ENCODE measurements at regions not wholly inside any gene's neighbourhood (a gene's known extent, or its start where the extent isn't known, plus 50 kb on each side); places are given as distances from the start of the nearest gene placed in this dataset.
"Not testable (repeated sequence)": the region's sequence is repeated elsewhere in the genome, so short reads cannot be mapped to it uniquely, and the experiment has no call there.

- CTCF ChIA-PET, result interaction anchor here (1.4 kb wide), 1 partner anchor 10 kb away, joined by 3 read pairs; no protein-coding TSS in a partner anchor
- POLR2A ChIA-PET, result no interaction called here
Measured at GRCh38 chr13:69287050-69287698, 820.5 kb upstream of the ATXN8OS start.

DNA sequence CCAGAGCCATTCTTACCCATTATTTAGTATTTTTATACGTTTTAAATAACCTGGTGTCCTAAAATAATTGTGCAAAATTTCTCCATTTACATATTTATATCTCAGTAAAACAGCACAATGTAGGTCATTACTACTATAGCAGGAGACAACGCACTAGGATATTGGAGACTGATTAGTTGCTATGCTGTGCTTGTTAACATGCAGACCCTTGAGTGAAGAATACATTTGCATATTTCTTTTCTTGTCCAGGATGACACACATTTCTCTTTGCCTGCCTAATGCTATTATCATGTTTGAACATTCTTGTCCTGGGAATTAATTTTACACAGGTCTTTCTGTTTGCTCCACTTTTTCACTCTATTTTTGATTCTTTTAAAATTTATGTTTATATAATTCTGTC, 823.8 kb upstream of the ATXN8OS start:
- CTCF ChIA-PET, result no interaction called here
- POLR2A ChIA-PET, result no interaction called here

DNA sequence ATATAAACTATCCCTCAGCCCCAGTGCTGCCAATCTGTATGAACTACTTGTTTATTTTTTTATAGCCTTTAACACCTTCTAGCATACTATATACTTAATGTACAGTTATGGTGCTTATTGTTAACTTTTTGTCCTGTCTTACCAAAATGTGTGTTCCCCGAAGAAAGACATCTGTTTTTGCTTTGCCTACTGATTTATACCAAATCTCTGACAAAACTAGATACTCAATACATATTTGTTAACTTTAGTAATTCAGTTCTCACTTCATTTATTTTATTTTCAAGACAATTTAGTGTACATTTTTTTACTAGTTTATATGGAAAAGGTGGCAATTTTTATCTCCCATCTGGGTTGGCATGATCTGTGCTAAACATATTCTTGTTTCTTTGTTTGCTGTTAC, 824.3 kb upstream of the ATXN8OS start:
- POLR2A ChIA-PET, result no interaction called here
- CTCF ChIA-PET, result no interaction called here

- POLR2A ChIA-PET, result no interaction called here
Measured at GRCh38 chr13:69280399-69280798, 827.2 kb upstream of the ATXN8OS start.

DNA sequence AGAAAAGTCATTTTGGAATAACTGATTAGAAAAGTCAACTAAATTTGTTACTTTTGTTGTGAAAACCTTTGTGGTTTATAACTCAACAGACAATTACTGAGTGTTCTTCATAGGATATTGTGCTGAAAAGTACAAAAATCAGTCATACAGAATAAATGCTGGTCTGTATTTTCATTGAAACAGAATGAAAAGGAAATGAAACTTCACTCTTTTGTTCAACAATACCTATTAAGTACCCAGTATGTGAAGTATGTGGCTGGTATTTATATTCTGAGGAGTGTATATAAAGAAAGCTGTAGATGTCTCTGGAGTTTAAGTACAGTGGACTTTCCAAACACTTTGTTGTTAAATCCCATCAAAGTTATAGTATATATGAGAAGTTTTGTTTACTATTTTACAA, 828.4 kb upstream of the ATXN8OS start:
- ChIA-PET POLR2A (no interaction called here), CTCF (no interaction called here)

More at GRCh38 chr13:69280399-69280798, 827.2 kb upstream of the ATXN8OS start:
- CTCF ChIA-PET, result no interaction called here

DNA sequence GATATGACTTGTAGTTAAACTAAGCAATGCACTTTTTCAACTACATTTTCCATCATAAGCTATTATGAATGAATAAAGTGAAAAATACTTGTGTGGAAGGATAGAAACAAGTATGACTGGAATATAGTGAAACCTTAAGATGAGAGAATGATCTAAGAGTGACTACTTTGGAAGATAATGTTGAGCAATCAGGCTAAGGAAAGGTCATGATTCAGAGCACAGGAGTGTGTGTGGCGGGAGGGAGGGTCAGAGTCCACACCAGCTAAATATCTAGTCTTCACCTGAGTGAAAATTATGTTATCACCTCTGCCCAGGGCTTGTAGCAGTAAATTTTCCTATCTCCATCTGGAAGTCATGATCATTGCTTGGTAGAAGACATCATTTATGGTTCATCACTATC, 833.4 kb upstream of the ATXN8OS start:
- CTCF ChIA-PET, result no interaction called here
- POLR2A ChIA-PET, result no interaction called here

- POLR2A ChIA-PET, result no interaction called here
- CTCF ChIA-PET, result no interaction called here
Measured at GRCh38 chr13:69264362-69265334, 843.0 kb upstream of the ATXN8OS start.

DNA sequence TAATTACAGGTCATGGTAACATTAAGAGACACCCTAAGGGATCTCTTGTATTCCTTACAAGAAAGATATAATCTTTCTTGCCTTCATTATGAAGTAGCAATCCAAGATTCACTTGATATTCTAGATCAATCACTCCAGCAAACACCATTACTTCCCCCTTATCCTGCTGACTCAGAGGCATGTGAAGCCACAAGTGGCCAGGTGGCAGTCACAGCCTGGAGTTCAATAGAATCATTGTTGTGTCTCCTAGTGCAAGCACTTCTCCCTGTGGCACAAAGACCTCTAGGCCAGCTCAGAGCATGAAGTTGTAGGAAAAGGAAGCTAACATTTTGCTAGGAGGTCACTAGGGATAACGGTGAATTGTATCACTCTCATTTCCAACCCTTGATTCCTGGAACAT, 864.3 kb upstream of the ATXN8OS start:
- CTCF ChIA-PET, result no interaction called here
- POLR2A ChIA-PET, result no interaction called here

DNA sequence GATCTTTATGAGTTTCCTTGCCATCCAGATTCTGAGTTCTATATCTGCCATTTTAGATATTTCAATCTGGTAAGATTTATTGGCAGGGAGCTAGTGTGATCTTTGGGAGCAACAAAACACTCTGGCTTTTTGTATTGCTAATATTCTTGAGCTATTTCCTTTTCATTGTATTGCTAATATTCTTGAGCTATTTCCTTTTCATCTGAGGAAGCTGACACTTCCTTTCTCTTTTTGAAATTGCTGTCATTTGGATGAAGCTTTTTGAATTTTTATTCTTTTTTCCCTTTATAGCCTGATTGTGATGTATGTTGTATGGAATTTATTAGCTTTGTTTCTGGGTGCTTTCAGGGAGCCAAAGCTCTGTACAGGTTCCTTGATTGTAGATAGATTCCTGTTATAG, 873.5 kb upstream of the ATXN8OS start:
- ChIA-PET CTCF (no interaction called here), POLR2A (no interaction called here)

DNA sequence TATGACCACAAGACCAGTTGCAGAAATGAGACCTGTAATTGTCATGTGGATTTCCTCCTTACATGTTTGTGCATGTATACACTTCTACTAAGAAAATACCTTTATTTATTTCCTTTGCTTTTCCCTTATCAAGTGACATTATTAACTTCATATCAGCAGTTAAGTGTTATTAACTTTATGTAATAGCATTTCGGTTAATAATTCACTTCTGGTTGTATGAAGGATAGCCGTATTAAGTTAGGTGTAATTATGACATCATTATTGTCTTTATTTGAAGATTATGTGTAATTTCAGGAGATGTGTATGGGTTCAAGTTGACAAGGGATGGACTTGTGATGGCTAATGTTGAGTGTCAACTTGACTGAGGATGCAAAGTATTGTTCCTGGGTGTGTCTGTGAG, 881.2 kb upstream of the ATXN8OS start:
- CTCF ChIA-PET, result no interaction called here
- POLR2A ChIA-PET, result no interaction called here

DNA sequence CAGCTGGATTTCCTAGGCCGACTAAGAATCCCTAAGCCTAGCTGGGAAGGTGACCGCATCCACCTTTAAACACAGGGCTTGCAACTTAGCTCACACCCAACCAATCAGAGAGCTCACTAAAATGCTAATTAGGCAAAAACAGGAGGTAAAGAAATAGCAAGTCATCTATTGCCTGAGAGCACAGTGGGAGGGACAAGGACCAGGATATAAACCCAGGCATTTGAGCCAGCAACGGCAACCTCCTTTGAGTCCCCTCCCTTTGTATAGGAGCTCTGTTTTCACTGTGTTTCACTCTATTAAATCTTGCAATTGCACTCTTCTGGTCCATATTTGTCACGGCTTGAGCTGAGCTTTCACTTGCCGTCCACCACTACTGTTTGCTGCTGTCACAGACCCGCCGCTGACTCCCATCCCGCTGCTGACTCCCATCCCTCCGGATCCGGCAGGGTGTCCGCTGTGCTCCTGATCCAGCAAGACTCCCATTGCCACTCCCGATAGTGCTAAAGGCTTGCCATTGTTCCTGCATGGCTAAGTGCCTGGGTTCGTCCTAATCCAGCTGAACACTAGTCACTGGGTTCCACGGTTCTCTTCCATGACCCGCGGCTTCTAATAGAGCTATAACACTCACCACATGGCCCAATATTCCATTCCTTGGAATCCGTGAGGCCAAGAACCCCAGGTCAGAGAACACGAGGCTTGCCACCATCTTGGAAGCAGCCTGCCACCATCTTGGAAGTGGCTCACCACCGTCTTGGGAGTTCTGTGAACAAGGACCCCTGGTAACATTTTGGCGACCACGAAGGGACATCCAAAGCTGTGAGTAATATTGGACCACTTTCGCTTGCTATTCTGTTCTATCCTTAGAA, 885.8 kb upstream of the ATXN8OS start:
- POLR2A ChIA-PET, CTCF ChIA-PET: not testable (repeated sequence)

DNA sequence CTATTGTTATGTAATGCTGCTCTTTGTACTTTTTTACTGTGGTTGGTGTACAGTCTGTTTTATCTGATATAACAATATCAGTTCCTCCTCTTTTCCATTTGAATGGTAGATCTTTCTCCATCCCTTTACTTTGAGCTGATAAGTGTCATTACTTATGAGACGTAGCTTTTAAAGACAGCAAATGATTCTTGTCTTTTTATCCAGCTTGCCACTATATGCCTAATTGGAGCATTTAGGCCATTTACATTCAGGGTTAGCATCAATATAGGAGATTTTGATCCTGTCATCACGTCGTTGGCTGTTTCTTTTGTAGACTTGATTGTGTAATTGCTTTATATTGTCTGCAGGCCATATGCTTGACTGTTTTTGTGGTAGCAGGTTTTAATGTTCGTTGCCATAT, 894.2 kb upstream of the ATXN8OS start:
- ChIA-PET POLR2A (no interaction called here), CTCF (no interaction called here)

DNA sequence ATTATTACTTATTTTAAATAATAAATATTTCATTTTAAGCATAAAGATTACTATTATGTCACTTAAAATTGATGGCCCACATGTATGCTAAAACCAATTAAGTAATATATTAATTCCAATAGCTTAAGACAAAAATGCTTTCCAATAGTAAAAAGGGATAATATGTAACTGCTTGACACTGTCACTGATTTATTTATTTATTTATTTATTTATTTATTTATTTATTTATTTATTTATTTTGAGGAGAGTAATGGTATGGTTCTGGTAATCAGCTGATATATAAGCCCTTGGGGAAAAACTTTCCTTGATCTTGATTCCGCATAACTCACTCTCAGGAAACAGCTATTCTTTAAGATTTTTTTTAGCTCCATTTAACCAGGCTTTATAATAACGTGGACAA, 903.0 kb upstream of the ATXN8OS start:
- POLR2A ChIA-PET, result no interaction called here
- CTCF ChIA-PET, result no interaction called here

GRCh38 chr13:69202996-69203395, 904.6 kb upstream of the ATXN8OS start:
- ChIA-PET CTCF (no interaction called here), POLR2A (no interaction called here)

DNA sequence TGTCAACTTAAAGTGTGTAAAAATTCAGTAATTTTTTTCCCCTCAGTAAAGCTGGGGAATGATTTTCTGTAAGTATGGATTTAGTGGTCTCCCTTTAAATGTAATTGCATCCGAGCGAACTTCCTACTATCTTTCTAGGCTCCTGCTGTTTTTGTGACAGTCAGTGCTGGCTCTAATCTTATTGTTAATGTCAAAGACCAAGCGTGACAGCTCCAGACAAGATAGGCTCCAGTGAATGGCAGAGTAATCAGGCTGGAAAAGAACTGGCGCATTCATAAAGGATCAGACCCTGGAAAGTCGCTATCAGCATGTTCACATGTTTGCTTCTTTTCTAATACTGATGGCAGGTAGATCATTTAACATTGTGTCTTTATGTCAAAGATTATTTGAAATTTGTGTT, 908.0 kb upstream of the ATXN8OS start:
- POLR2A ChIA-PET, result no interaction called here
- CTCF ChIA-PET, result no interaction called here

DNA sequence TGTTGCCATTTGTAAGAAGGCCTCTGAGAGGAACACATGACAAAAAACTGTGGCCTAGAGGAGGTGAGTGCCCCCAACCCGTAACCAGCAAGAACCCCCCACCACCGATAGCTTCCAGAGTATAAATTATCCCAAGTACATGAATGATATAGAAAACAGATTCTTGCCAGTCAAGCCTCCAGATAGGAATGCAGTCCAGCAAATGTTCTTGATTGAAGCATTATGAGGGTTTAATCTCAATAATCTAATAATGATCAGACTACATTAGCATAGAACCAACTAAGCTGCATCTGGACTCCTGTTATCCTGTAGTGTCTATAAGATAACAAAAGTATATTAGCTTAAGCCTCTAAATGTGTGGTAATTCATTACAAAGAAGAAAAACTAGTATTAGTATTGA, 908.9 kb upstream of the ATXN8OS start:
- ChIA-PET POLR2A (interaction anchor here (0.6 kb wide), 1 partner anchor 1327 kb away, joined by 5 read pairs; no protein-coding TSS in a partner anchor), CTCF (no interaction called here)

DNA sequence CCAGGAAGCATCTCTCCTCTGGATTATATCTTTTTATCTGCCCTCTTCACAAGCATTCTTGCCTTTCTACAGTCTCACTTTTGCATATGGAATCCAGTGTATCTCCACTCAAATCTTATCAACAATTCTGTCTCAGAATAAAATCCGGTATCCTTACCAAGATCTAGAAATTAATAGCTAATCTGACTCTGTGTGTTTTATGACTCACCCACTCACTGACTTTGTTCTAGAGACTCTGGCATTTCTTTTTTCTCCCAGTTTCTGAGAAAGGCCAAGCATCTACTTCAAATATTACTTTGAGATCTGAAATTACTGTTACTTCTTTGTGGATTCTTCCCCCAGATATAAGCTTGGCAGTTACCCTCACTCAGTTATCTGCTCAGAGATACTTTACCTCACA, 913.5 kb upstream of the ATXN8OS start:
- CTCF ChIA-PET, result no interaction called here
- POLR2A ChIA-PET, result no interaction called here

DNA sequence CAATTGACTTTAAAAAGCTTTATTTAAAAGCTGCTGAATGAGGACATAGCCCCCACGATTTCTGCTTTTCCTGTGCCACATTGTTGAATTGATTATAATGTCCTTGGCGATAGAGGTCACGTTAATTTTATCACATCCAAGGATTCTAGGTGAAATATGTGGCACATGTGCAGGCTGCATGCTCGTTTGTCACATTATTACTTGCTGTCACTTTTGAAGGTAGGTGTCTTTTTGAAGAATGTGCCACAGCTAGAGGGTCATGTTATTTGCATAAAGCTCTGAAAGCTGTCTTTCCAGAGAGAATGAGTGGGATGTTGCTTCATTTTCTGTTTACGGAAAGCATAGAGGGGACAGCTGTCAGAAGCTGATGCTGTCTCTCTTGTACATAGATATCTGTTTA, 927.6 kb upstream of the ATXN8OS start:
- POLR2A ChIA-PET, result no interaction called here

GRCh38 chr13:69178000-69178399, 929.6 kb upstream of the ATXN8OS start:
- ChIA-PET POLR2A (no interaction called here), CTCF (no interaction called here)

More for the DNA sequence above, 927.6 kb upstream of the ATXN8OS start:
- CTCF ChIA-PET, result no interaction called here

- CTCF ChIA-PET, result no interaction called here
- POLR2A ChIA-PET, result no interaction called here
Measured at GRCh38 chr13:69168436-69168835, 939.2 kb upstream of the ATXN8OS start.

DNA sequence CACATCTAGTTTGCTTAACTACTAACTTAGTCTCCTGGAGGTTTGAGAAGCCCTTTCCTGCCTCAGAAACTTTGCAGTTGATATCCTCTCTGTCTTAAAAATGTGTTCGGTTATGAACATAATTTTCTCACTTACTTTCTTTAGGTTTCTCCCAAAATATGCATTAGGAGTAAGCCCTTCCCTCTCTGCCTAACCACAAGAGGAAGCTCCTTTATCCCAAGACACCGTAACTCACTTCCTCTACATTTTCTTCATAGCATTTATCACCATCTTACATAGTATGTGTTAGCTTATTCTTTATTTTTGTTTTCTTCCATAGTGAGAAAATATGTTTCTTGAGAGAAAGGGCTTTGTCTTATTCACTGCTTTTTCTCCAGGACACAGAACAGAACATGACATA, 952.5 kb upstream of the ATXN8OS start:
- CTCF ChIA-PET, result no interaction called here
- POLR2A ChIA-PET, result no interaction called here
